SK-N-MC (cell line): ENCODE measurements at regions not wholly inside any gene's neighbourhood (a gene's known extent, or its start where the extent isn't known, plus 50 kb on each side); places are given as distances from the start of the nearest gene placed in this dataset.

ENCODE experiments used
- EZH2 ChIP-seq: fragments of 200-600 bp; sonication (generic); IDR thresholded peaks from one replicate; pipeline ENCODE4 v1.6.1; 2017; ENCODE audit warnings: antibody characterized with exemption
- FOXP2 ChIP-seq: optimal IDR thresholded peaks from 2 replicates; pipeline ENCODE3; 2011; ENCODE audit warnings: mild to moderate bottlenecking, moderate library complexity; ENCODE audit not compliant: insufficient read depth; ENCODE audit errors: extremely low read length, control extremely low read depth
- POLR2AphosphoS5 ChIP-seq: IDR thresholded peaks from 2 replicates; pipeline ENCODE4 v1.6.1; 2012; ENCODE audit warnings: mild to moderate bottlenecking, low read depth, low read length, borderline replicate concordance

DNA sequence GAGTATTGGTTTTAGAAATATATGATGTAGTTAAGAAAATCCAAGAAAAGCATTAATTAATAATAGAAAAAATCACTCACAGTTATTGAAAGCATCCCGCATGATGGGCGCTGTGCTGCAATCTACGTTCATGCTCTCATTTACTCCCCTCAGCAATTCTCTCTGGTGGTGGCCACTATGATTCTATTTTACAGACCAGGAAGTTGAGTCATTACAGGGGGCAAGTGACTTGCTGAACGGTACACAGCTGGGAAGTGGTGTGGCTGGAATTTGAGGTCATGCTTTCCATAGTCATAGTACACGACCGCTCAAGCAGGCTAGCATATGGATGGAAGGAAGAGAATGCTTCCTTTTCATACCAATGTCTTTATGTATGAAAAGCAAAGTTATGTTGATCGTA lies 117.4 kb downstream of the TES start:
- no peak for TF ChIP-seq POLR2AphosphoS5
- no peak for TF ChIP-seq EZH2
- TF ChIP-seq FOXP2: no peak
